NB4 (cell line): ENCODE measurements at regions not wholly inside any gene's neighbourhood (a gene's known extent, or its start where the extent isn't known, plus 50 kb on each side); places are given as distances from the start of the nearest gene placed in this dataset.
A peak's percentile ranks its signal among the peaks of the same experiment; 100 is the strongest.

ENCODE experiments used
- DNase-seq: peaks from one replicate; pipeline ENCODE4 v3.0.0; 2010; ENCODE audit warnings: low read depth
- H3K4me3 ChIP-seq: one replicate; pipeline ENCODE4 v1.5.1; 2011; ENCODE audit warnings: mild to moderate bottlenecking, low read depth, low read length, moderate library complexity
- MAX ChIP-seq: IDR thresholded peaks from 2 replicates; pipeline ENCODE4 v1.6.1; 2011; ENCODE audit warnings: low read depth, low read length
- MYC ChIP-seq: IDR thresholded peaks from 2 replicates; pipeline ENCODE4 v1.6.1; 2011; ENCODE audit warnings: low read depth, low read length
- POLR2A ChIP-seq: IDR thresholded peaks from 2 replicates; pipeline ENCODE4 v1.6.1; 2011; ENCODE audit warnings: mild to moderate bottlenecking; ENCODE audit not compliant: insufficient read length; ENCODE audit errors: extremely low read depth
- TF ChIP-seq, protein P1 (sequence below): IDR thresholded peaks from one replicate; pipeline ENCODE4 v1.5.1; 2012; ENCODE audit warnings: low read depth, low read length

GRCh38 chr6:21816231-21816630 lies 222.7 kb downstream of the SOX4 start:
- TF ChIP-seq MYC (no peak), POLR2A (no peak), MAX (no peak)
- TF ChIP-seq, protein P1, sequence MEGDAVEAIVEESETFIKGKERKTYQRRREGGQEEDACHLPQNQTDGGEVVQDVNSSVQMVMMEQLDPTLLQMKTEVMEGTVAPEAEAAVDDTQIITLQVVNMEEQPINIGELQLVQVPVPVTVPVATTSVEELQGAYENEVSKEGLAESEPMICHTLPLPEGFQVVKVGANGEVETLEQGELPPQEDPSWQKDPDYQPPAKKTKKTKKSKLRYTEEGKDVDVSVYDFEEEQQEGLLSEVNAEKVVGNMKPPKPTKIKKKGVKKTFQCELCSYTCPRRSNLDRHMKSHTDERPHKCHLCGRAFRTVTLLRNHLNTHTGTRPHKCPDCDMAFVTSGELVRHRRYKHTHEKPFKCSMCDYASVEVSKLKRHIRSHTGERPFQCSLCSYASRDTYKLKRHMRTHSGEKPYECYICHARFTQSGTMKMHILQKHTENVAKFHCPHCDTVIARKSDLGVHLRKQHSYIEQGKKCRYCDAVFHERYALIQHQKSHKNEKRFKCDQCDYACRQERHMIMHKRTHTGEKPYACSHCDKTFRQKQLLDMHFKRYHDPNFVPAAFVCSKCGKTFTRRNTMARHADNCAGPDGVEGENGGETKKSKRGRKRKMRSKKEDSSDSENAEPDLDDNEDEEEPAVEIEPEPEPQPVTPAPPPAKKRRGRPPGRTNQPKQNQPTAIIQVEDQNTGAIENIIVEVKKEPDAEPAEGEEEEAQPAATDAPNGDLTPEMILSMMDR, result no peak

DNA sequence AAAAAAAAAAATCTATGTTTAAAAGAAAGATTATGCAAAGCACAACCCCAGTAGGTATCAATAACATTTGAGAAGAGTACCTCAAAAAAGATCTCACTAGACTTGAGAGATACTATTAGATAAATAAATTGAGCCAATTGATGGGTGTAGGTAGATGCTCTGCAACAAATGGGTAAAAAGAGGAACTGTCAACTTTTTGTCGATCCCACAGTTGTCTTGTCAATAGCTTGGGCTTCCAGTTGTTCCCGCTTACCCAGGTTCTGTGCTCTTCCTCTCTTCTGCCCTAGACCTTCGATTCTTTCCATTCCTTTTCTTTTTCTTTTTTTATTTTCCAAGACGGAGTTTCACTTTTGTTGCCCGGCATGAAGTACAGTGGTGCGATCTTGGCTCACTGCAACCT lies 226.9 kb downstream of the SOX4 start:
- TF ChIP-seq MYC (no peak), MAX (no peak)
- TF ChIP-seq, protein P1, result no peak
- no peak for DNase-seq
- no peak overlapping the region for H3K4me3 ChIP-seq

More at GRCh38 chr6:21816231-21816630, 222.7 kb downstream of the SOX4 start:
- DNase-seq, result no peak
- no peak overlapping the region for H3K4me3 ChIP-seq

DNA sequence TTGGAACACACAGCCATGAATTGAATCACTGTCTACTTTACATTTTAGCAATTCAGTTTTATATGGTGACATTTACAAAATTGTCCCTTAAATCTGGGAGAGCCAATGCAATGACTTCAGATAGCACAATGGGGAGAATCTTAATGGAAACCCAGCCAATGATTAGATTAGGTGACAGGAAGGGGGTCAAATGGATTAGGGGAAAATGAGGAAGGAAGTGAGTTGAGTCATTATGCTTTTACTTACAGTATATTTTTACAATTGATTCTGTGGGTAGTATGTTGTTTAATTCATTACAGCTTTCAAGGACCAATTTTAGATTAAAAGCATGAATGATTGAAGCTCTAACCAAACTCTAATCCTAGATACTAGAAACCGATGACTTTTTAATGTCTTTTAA lies 229.8 kb downstream of the SOX4 start:
- peak; percentile 50 for DNase-seq
- H3K4me3 ChIP-seq, result no peak overlapping the region
- TF ChIP-seq MAX, result no peak
- TF ChIP-seq, protein P1, result no peak
- no peak for TF ChIP-seq POLR2A
- no peak for TF ChIP-seq MYC

- DNase-seq, result no peak
- no peak overlapping the region for H3K4me3 ChIP-seq
- TF ChIP-seq, protein P1, result no peak
Observed at GRCh38 chr6:21824431-21825177, 231.1 kb downstream of the SOX4 start.

- TF ChIP-seq MAX, result no peak
- TF ChIP-seq, protein P1, result no peak
- no peak for TF ChIP-seq MYC
- TF ChIP-seq POLR2A, result no peak
- DNase-seq, result no peak
- no peak overlapping the region for H3K4me3 ChIP-seq
Observed at GRCh38 chr6:21826023-21826422, 232.5 kb downstream of the SOX4 start.

- TF ChIP-seq MYC (no peak), POLR2A (no peak), MAX (no peak)
- TF ChIP-seq, protein P1, result no peak
- no peak for DNase-seq
- no peak overlapping the region for H3K4me3 ChIP-seq
Observed at GRCh38 chr6:21826904-21827303, 233.4 kb downstream of the SOX4 start.
